ENCODE measurements at regions not wholly inside any gene's neighbourhood (a gene's known extent, or its start where the extent isn't known, plus 50 kb on each side); places are given as distances from the start of the nearest gene placed in this dataset.

DNA sequence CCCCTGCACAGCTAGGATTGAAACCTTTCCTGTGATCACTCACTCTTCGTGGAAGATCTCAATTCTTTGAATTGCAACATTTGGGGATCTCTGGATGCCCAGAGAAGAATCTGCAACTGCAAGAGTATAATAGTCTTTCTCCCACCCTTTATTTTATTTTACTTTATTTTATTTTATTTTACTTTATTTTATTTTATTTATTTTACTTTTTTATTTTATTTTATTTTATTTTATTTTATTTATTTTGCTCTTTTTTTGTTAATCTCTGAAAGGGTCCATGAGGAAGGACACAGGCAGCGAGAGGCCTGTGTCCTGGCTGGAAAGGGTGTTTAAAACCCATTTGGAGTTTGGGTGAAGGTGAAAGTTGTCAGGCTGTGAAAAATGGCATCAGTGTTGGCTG is 181.4 kb downstream of the TMEM182 start:
- H3K4me3 Mint-ChIP-seq (ENCODE audit: unreplicated experiment): no peak overlapping the region
- H3K4me1 Mint-ChIP-seq (ENCODE audit: low read depth, unreplicated experiment): peaks cover 11% of the 10 kb centered on the region
- TF ChIP-seq, protein P1, sequence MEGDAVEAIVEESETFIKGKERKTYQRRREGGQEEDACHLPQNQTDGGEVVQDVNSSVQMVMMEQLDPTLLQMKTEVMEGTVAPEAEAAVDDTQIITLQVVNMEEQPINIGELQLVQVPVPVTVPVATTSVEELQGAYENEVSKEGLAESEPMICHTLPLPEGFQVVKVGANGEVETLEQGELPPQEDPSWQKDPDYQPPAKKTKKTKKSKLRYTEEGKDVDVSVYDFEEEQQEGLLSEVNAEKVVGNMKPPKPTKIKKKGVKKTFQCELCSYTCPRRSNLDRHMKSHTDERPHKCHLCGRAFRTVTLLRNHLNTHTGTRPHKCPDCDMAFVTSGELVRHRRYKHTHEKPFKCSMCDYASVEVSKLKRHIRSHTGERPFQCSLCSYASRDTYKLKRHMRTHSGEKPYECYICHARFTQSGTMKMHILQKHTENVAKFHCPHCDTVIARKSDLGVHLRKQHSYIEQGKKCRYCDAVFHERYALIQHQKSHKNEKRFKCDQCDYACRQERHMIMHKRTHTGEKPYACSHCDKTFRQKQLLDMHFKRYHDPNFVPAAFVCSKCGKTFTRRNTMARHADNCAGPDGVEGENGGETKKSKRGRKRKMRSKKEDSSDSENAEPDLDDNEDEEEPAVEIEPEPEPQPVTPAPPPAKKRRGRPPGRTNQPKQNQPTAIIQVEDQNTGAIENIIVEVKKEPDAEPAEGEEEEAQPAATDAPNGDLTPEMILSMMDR (IDR thresholded peaks at IDR 0.05; ENCODE audit: partially characterized antibody, unreplicated experiment): no peak
- H3K27ac Mint-ChIP-seq (ENCODE audit: unreplicated experiment): no peak overlapping the region
- H3K36me3 Mint-ChIP-seq (ENCODE audit: unreplicated experiment): peaks cover 13% of the 10 kb centered on the region
- DNase-seq: no peak
- peaks cover 3% of the 10 kb centered on the region for H3K9me3 Mint-ChIP-seq (ENCODE audit: unreplicated experiment)
- H3K27me3 Mint-ChIP-seq (ENCODE audit: unreplicated experiment): no peaks in the 10 kb centered on the region

DNA sequence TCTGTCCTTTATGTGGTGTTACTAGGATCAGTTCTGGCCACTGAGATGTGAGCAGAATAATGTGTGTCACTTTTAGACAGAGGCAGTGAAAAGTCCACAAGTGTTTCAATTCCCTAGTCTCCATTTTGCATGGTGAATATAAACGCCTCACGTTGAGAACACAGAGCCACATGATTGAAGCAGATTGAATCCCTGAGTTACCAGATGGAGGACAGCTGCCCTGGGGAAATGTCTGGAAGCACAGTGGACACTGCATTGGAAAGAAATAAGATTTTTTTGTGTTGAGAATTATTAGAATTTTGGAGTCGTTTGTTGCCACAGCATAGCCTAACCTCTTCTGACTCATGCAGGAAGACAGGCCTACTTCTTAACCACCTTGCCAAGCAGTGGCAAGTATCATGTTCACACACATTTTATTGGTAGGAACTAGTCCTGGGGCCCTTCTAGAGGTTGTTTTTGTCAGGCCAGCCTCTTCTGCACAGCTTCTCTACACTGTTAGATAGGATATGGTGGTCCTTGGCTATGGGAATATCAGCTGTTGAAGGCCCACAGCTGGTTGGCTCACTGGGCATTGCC is 188.6 kb downstream of the TMEM182 start:
- DNase-seq: peak; percentile 50
- TF ChIP-seq, protein P1 (IDR thresholded peaks at IDR 0.05; ENCODE audit: partially characterized antibody, unreplicated experiment): no peak
- Mint-ChIP-seq H3K27me3 (ENCODE audit: unreplicated experiment) (no peaks in the 10 kb centered on the region), H3K9me3 (ENCODE audit: unreplicated experiment) (peaks cover 6% of the 10 kb centered on the region), H3K4me1 (ENCODE audit: low read depth, unreplicated experiment) (peaks cover 35% of the 10 kb centered on the region), H3K4me3 (ENCODE audit: unreplicated experiment) (peak overlapping the region; percentile 2), H3K27ac (ENCODE audit: unreplicated experiment) (peak overlapping the region; percentile 93), H3K36me3 (ENCODE audit: unreplicated experiment) (no peaks in the 10 kb centered on the region)

GRCh38 chr2:102951249-102951648 is 189.4 kb downstream of the TMEM182 start:
- no peaks in the 10 kb centered on the region for H3K27me3 Mint-ChIP-seq (ENCODE audit: unreplicated experiment)
- TF ChIP-seq, protein P1 (IDR thresholded peaks at IDR 0.05; ENCODE audit: partially characterized antibody, unreplicated experiment): no peak
- H3K4me3 Mint-ChIP-seq (ENCODE audit: unreplicated experiment): no peak overlapping the region
- peaks cover 35% of the 10 kb centered on the region for H3K4me1 Mint-ChIP-seq (ENCODE audit: low read depth, unreplicated experiment)
- peaks cover 6% of the 10 kb centered on the region for H3K9me3 Mint-ChIP-seq (ENCODE audit: unreplicated experiment)
- H3K27ac Mint-ChIP-seq (ENCODE audit: unreplicated experiment): peak overlapping the region; percentile 93
- no peak for DNase-seq
- no peaks in the 10 kb centered on the region for H3K36me3 Mint-ChIP-seq (ENCODE audit: unreplicated experiment)

GRCh38 chr2:102967451-102967850 is 205.6 kb downstream of the TMEM182 start:
- DNase-seq: no peak
- H3K9me3 Mint-ChIP-seq (ENCODE audit: unreplicated experiment): peaks cover 5% of the 10 kb centered on the region
- no peaks in the 10 kb centered on the region for H3K36me3 Mint-ChIP-seq (ENCODE audit: unreplicated experiment)
- H3K4me1 Mint-ChIP-seq (ENCODE audit: low read depth, unreplicated experiment): no peaks in the 10 kb centered on the region
- no peak overlapping the region for H3K27ac Mint-ChIP-seq (ENCODE audit: unreplicated experiment)
- H3K4me3 Mint-ChIP-seq (ENCODE audit: unreplicated experiment): no peak overlapping the region
- H3K27me3 Mint-ChIP-seq (ENCODE audit: unreplicated experiment): no peaks in the 10 kb centered on the region
- TF ChIP-seq, protein P1 (IDR thresholded peaks at IDR 0.05; ENCODE audit: partially characterized antibody, unreplicated experiment): no peak

- no peak overlapping the region for H3K27ac Mint-ChIP-seq (ENCODE audit: unreplicated experiment)
- peaks cover 5% of the 10 kb centered on the region for H3K9me3 Mint-ChIP-seq (ENCODE audit: unreplicated experiment)
- H3K4me3 Mint-ChIP-seq (ENCODE audit: unreplicated experiment): no peak overlapping the region
- DNase-seq: no peak
- no peaks in the 10 kb centered on the region for H3K36me3 Mint-ChIP-seq (ENCODE audit: unreplicated experiment)
- TF ChIP-seq, protein P1 (IDR thresholded peaks at IDR 0.05; ENCODE audit: partially characterized antibody, unreplicated experiment): no peak
- H3K27me3 Mint-ChIP-seq (ENCODE audit: unreplicated experiment): no peaks in the 10 kb centered on the region
- H3K4me1 Mint-ChIP-seq (ENCODE audit: low read depth, unreplicated experiment): no peaks in the 10 kb centered on the region
These were observed 206.5 kb downstream of the TMEM182 start for GRCh38 chr2:102968375-102968774.
